ENCODE measurements at regions not wholly inside any gene's neighbourhood (a gene's known extent, or its start where the extent isn't known, plus 50 kb on each side); places are given as distances from the start of the nearest gene placed in this dataset.
"Not testable (repeated sequence)": the region's sequence is repeated elsewhere in the genome, so short reads cannot be mapped to it uniquely, and the experiment has no call there.

DNA sequence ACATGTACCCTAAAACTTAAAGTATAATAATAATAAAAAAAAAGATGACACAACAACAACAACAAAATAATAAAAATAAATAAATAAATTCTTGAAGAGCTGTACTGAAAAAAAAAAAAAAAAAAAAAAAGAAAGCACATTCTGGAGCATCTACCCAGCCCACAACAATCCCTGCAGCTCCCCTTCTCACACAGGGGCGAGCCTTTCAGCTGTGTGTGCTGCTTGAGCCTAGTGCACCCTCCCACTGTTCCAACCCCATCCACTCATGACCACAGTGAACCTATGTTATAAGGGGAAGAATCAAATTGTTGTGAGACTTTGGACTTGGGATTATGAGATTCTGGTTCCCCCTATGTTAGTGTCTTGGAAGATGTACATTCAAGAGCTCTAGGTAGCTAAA is 161.5 kb upstream of the JADE1 start:
- no peak for ATAC-seq (ENCODE audit: low read depth)
- CTCF ChIA-PET: no interaction called here

GRCh38 chr4:128646893-128647292 is 162.6 kb upstream of the JADE1 start:
- not testable (repeated sequence) for H3K4me3 Mint-ChIP-seq; ATAC-seq (ENCODE audit: low read depth)

More for the DNA sequence above, 161.5 kb upstream of the JADE1 start:
- intact Hi-C loops (cut with micrococcal nuclease): no loop called here
- WGBS (ENCODE audit: insufficient coverage): no CpG with 5 or more reads among the region's 1 CpG
- TF ChIP-seq EZH2 (IDR thresholded peaks at IDR 0.05; ENCODE audit: borderline replicate concordance, insufficient read depth, low read depth, low read length, poor library complexity, severe bottlenecking) (no peak), CTCF (IDR thresholded peaks at IDR 0.05) (no peak)
- Histone ChIP-seq H3K9me3 (ENCODE audit: control extremely low read depth in 1 of 3, control insufficient read depth in 2 of 3, insufficient read depth in 1 of 3, low read length in 2 of 3) (no peaks in the 10 kb centered on the region), H3K79me2 (ENCODE audit: control insufficient read depth, insufficient read depth, low read length) (no peaks in the 10 kb centered on the region), H3K27ac (ENCODE audit: low read length in 2 of 2) (no peak overlapping the region), H4K20me1 (ENCODE audit: control insufficient read depth, insufficient read depth, low read length, poor library complexity, severe bottlenecking) (no peaks in the 10 kb centered on the region), H3K4me1 (ENCODE audit: control insufficient read depth in 2 of 2, insufficient read depth in 2 of 2, low read length in 2 of 2) (no peaks in the 10 kb centered on the region), H3K27me3 (replicated peaks in 1 of 4; ENCODE audit: control extremely low read depth in 1 of 4, control insufficient read depth in 3 of 4, insufficient read depth in 4 of 4, low read length in 3 of 4) (peaks cover 0 to 2% (median 0%) of the 10 kb centered on the region in 4 experiments), H2AFZ (ENCODE audit: insufficient read depth, low read depth, low read length, poor library complexity, severe bottlenecking) (no peak overlapping the region), H3K9ac (ENCODE audit: low read length) (no peak overlapping the region), H3K4me2 (replicated peaks; ENCODE audit: low read depth, low read length, poor library complexity, severe bottlenecking) (no peak overlapping the region), H3K4me3 (ENCODE audit: control extremely low read depth in 1 of 5, extremely low read depth in 1 of 5, insufficient read depth in 1 of 5, low read depth in 2 of 5, low read length in 4 of 5) (no peak overlapping the region), H3K36me3 (replicated peaks in 1 of 2; ENCODE audit: control extremely low read depth in 1 of 2, control insufficient read depth in 1 of 2, extremely low read depth in 1 of 2, insufficient read depth in 2 of 2, low read length in 1 of 2) (no peaks in the 10 kb centered on the region)
- peaks cover 3% of the 10 kb centered on the region for H3K27me3 Mint-ChIP-seq
- POLR2A ChIA-PET: no interaction called here
- H3K4me3 Mint-ChIP-seq: no peak overlapping the region
- H3K27ac Mint-ChIP-seq: no peak overlapping the region
- no peak for DNase-seq
- no peaks in the 10 kb centered on the region for H3K4me1 Mint-ChIP-seq
- H3K9me3 Mint-ChIP-seq (ENCODE audit: insufficient read depth): peaks cover 2% of the 10 kb centered on the region

DNA sequence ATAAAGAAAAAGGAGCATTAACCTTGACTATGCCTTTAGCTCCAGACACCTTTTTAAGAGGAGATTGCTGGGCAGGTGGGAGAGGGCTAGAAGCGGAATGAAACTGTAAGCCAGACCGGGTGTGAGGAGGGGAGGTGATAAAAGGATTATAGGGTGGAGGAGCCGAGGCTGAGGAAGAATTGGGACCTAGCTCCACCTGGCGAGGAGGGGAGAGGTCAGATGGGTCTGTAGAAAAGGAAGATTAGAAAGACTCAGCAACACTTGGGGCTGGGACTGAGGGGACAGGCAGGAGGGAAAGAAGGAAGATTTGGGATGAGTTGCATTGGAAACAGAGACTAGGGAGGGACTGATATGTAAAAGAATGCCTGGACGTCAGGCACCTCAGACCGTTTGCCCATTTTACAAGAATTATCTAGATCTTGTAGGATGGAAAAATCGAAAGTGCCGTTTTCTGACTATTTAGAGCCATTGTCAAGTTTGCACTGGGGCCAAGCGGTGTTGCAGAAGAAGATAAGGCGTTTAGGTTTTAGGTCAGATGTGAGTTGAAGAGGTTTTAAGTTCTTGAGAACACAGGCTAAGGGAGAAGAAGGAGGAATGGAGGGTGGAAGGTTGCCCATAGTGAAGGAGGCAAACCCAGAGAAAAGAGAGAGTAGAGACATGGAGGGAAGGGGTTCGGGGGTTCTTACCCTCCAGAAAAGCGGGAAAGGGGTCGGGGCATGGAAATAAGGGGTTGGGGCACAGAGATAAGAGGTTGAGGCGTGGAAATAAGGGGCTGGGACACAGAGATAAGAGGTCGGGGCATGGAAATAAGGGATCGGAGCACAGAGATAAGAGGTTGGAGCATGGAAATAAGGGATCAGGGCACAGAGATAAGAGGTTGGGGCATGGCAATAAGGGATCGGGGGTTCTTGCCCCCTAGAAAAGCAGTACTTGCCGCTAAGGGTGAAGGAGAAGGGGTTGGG is 164.5 kb upstream of the JADE1 start:
- H3K36me3 ChIP-seq (replicated peaks in 1 of 2; ENCODE audit: control extremely low read depth in 1 of 2, control insufficient read depth in 1 of 2, extremely low read depth in 1 of 2, insufficient read depth in 2 of 2, low read length in 1 of 2); H2AFZ ChIP-seq (ENCODE audit: insufficient read depth, low read depth, low read length, poor library complexity, severe bottlenecking); H3K9me3 ChIP-seq (ENCODE audit: control extremely low read depth in 1 of 3, control insufficient read depth in 2 of 3, insufficient read depth in 1 of 3, low read length in 2 of 3); H3K27me3 Mint-ChIP-seq; H3K27ac Mint-ChIP-seq; H3K27me3 ChIP-seq (replicated peaks in 1 of 4; ENCODE audit: control extremely low read depth in 1 of 4, control insufficient read depth in 3 of 4, insufficient read depth in 4 of 4, low read length in 3 of 4); H3K9ac ChIP-seq (ENCODE audit: low read length); H3K27ac ChIP-seq (ENCODE audit: low read length in 2 of 2); H3K4me1 ChIP-seq (ENCODE audit: control insufficient read depth in 2 of 2, insufficient read depth in 2 of 2, low read length in 2 of 2); ATAC-seq (ENCODE audit: low read depth); H3K9me3 Mint-ChIP-seq (ENCODE audit: insufficient read depth); intact Hi-C loops (cut with micrococcal nuclease); H3K4me3 ChIP-seq (ENCODE audit: control extremely low read depth in 1 of 5, extremely low read depth in 1 of 5, insufficient read depth in 1 of 5, low read depth in 2 of 5, low read length in 4 of 5); H3K79me2 ChIP-seq (ENCODE audit: control insufficient read depth, insufficient read depth, low read length); DNase-seq; H3K4me1 Mint-ChIP-seq; POLR2A ChIA-PET; CTCF ChIA-PET; H3K4me2 ChIP-seq (replicated peaks; ENCODE audit: low read depth, low read length, poor library complexity, severe bottlenecking); H4K20me1 ChIP-seq (ENCODE audit: control insufficient read depth, insufficient read depth, low read length, poor library complexity, severe bottlenecking); H3K4me3 Mint-ChIP-seq: not testable (repeated sequence)
- WGBS (ENCODE audit: insufficient coverage): 86% methylated on average over 17 of the region's 18 CpGs

More at GRCh38 chr4:128646893-128647292, 162.6 kb upstream of the JADE1 start:
- DNase-seq; intact Hi-C loops (cut with micrococcal nuclease); H3K27ac ChIP-seq (ENCODE audit: low read length in 2 of 2); H3K4me1 ChIP-seq (ENCODE audit: control insufficient read depth in 2 of 2, insufficient read depth in 2 of 2, low read length in 2 of 2); CTCF ChIA-PET; H3K9me3 Mint-ChIP-seq (ENCODE audit: insufficient read depth); H3K27me3 ChIP-seq (replicated peaks in 1 of 4; ENCODE audit: control extremely low read depth in 1 of 4, control insufficient read depth in 3 of 4, insufficient read depth in 4 of 4, low read length in 3 of 4); H3K27ac Mint-ChIP-seq; H4K20me1 ChIP-seq (ENCODE audit: control insufficient read depth, insufficient read depth, low read length, poor library complexity, severe bottlenecking); POLR2A ChIA-PET; H3K9me3 ChIP-seq (ENCODE audit: control extremely low read depth in 1 of 3, control insufficient read depth in 2 of 3, insufficient read depth in 1 of 3, low read length in 2 of 3); H2AFZ ChIP-seq (ENCODE audit: insufficient read depth, low read depth, low read length, poor library complexity, severe bottlenecking); H3K79me2 ChIP-seq (ENCODE audit: control insufficient read depth, insufficient read depth, low read length); H3K4me3 ChIP-seq (ENCODE audit: control extremely low read depth in 1 of 5, extremely low read depth in 1 of 5, insufficient read depth in 1 of 5, low read depth in 2 of 5, low read length in 4 of 5); H3K9ac ChIP-seq (ENCODE audit: low read length); H3K4me1 Mint-ChIP-seq; H3K4me2 ChIP-seq (replicated peaks; ENCODE audit: low read depth, low read length, poor library complexity, severe bottlenecking); H3K27me3 Mint-ChIP-seq; H3K36me3 ChIP-seq (replicated peaks in 1 of 2; ENCODE audit: control extremely low read depth in 1 of 2, control insufficient read depth in 1 of 2, extremely low read depth in 1 of 2, insufficient read depth in 2 of 2, low read length in 1 of 2): not testable (repeated sequence)
- no CpG with 5 or more reads among the region's 1 CpG for WGBS (ENCODE audit: insufficient coverage)
